HG03558 (cell line): ENCODE measurements at regions not wholly inside any gene's neighbourhood (a gene's known extent, or its start where the extent isn't known, plus 50 kb on each side); places are given as distances from the start of the nearest gene placed in this dataset.

ENCODE experiments used
- ATAC-seq: cut with Tn5 transposase; IDR thresholded peaks from one replicate; pipeline ENCODE4 v1.9.1; 2021; ENCODE audit warnings: moderate number of reproducible peaks; ENCODE audit not compliant: unreplicated experiment; ENCODE audit errors: extremely low read depth

GRCh38 chr2:199631129-199631528 lies 173.4 kb upstream of the SATB2 start:
- ATAC-seq, result no peak

DNA sequence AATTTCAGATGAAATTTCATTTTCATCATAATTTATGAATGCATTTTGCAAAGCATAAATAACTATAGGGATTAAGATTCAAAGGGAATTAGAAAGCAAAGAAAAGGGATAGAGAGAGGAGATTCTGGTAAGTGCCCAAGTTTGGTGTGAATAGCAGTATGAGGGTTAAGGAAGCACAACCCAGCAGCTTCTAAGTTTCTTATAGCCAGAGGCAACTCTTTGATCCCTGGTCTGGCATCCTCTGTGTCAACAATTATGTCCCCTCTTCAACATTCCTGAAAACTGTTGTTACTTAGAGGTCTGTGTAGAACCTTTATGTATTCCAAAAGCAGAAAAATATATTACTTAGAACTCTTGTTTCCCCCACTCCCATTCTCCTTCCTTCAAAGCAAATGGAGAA lies 171.6 kb upstream of the SATB2 start:
- no peak for ATAC-seq

DNA sequence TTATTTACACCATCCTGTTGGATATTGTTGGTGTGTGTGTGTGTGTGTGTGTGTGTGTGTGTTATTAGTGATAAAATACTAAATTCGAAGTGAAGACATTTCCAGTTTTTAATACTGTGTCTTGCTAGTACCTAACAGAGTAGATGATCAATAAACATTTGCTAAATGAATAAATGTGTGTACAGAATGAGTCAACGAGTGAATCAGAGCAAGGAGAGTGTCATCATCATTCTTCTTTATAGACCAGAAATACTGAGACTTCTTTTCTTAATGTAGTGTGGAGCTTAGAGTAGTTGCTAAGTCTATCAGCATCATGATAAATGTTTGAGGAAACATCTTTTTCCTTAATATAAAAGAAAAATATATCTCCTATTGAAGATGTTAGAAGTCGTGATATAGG lies 169.7 kb upstream of the SATB2 start:
- no peak for ATAC-seq

DNA sequence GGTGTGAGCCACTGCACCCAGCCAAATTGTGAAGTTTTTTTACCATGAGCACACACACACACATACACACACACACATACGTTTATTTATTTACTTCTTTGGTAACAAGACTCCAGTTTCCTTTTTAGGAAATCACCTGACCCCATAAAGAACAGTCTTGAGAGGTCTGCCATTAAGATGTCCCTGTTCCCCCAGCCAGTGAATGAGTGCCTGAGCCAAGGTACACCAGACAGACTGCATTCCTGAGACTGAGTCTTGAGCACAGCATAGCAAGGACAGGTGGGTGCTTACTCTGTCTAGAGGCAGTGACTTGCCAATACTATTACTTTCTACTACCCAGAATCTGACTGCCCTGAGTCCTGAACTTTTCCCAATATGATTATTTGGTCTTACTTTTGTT lies 167.2 kb upstream of the SATB2 start:
- ATAC-seq, result no peak

- ATAC-seq, result no peak
Measured at GRCh38 chr2:199612509-199613130, 154.9 kb upstream of the SATB2 start.

DNA sequence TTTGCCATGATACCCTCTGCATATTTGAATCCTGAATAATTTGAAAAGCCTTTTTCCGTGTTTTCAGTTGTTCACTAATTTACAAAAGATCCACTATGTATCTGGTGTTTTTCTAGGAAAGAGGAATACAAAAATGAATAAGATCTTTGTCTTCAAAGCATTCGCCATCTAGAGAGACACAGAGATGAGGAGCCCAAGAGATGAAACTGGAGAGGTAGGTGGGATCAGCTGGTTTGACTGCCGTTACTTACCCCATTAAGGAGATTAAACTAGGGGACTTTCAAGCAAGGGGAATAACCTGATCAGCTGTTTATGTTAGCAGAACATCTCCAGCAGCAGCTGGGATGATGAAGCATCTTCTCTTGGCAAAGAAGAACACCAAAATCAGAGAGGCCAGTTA lies 150.2 kb upstream of the SATB2 start:
- no peak for ATAC-seq

- no peak for ATAC-seq
Measured at GRCh38 chr2:199606193-199606780, 148.5 kb upstream of the SATB2 start.

DNA sequence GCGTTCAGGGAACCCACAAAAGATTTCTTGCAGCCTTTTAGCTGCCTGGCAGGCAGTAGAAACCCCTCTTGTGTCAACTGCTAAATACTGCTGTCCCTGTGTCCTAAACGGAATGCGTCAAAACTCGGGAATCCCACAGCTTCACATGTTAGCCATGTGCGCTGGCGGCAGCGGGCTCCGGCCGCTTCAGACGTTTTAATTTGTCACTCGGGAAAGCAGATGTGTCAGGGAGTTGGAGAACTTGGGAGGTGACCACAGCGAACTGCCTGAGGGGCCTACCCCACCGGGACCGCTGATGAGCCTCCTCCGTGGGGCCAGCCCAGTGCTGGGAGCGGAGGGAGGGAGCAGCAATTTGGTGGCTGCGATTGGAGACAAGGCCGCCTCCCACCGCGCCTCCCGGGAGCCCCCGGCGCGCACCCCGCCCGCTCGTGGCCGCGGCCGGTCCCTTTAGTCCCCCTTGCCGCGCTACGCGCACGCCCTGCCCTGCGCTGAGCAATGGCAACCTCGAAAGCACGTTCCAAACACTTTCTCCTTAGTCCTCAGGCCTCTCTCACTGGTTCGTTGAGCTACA lies 146.1 kb upstream of the SATB2 start:
- no peak for ATAC-seq

DNA sequence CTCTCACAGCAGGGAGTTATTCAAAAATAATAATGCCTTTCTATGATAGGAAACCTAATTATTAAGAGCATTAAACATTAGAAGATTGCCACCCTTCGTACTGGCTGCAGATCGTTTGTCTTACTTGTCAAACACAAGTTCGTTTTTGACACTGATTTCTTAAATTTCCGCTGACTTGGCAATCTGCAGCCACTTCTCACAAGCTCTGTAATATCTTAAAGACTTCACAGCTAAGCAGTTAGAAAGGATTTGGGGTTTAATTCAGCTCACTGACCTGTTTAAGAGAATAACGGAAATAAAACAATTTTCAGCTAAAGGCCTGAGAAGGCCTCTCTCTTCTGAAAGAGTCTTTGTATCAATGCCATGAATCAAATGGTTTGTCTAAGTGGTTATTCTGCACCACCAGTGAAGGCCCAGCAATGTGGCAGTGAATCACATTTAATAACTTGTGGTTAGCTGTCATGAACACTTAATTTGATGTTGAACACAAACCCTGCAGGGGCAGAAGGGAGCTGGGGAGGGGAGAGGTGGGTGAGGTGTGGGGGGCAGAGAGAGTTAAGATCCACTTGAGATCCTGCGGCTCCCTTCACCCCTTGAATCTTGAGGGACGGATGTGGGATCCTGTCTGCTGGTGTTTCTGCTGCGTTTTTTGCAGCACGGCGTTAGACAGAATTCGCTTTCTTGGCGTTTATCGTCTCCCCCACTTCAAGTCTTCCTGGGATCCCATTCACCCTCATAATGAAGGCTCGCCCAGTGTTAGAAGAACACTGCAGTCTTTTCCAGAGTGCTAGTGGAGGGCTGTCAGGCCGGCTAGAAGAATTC lies 145.4 kb upstream of the SATB2 start:
- ATAC-seq, result no peak

DNA sequence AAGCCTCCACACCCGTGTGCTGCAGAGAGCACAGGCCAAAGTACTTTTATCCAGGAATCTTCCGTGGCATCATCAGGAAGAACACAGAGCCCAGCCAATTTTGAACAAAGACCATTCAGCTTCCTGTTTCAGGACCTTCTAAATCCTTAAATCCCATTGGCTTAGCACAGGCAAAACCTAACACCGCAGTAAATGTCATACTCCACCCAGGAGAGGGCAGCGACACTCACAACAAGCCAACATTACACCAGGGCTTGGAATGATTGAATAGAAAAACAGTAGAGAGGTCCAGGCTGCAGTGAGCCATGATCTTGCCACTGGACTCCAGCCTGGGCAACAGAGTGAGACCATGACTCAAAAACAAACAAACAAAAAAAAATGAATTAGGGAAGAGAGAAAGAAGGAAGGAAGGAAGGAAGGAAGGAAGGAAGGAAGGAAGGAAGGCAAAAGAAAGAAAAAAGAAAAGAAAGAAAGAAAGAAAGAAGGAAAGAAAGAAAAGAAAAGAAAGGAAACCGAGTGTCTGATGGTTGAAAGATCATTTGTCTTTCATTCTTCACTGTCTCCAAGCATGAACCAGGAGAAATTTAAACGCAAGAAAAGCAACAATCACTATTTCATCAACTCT lies 144.6 kb upstream of the SATB2 start:
- ATAC-seq, result no peak

DNA sequence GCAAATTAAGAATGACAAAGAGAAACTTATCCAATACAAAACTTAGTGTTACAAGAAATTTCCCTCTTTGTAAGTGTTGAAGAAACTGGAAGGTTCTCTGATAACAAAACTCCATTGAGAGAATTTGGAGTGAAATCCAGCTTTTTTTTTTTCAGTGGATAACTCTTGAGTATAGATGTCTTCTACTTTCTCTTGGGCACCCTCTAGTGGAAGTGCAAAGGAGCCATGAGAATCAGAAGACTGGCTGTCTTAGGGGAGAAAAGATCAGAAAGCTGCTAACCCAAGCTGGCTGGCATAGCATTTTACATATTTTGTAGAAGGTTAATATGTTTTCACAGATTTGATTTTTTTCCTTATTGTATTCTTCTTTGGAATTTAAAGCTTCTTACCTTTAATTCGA lies 138.8 kb upstream of the SATB2 start:
- ATAC-seq, result no peak

DNA sequence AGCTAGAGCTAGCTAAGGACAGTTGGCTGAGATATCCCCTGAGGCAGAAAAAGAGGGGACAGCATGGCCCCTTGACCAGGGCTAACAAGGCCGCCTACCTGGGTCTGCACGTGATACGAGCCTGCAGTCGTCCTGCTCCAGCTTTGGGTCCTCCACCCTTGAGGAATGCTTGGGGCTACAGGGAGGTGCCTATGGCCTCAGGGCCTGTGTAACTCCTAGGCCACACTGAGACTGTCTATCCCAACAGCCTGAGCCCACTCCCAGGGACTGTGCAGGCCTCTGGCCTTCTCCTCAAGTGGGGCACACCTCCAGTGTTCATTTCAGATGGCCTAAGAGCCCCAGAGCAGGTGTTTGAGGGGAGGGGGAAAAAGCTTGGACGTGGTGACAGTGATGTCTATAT lies 136.7 kb upstream of the SATB2 start:
- no peak for ATAC-seq

DNA sequence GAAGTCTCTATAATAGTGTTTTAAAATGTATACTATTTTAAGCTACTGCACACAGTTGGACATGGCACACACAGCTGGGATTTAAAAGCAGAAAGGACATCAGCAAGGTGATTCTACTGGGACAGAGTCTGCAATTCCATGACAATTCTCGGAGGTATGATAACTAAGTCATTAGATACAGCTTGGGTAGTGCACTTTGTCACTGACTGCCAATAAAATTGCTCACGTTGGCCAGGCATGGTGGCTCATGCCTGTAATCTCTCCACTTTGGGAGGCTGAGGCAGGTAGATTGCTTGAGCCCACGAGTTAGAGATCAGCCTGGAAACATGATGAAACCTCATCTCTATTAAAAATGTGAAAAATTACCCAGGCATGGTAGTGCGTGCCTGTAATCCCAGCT lies 134.1 kb upstream of the SATB2 start:
- ATAC-seq, result no peak

DNA sequence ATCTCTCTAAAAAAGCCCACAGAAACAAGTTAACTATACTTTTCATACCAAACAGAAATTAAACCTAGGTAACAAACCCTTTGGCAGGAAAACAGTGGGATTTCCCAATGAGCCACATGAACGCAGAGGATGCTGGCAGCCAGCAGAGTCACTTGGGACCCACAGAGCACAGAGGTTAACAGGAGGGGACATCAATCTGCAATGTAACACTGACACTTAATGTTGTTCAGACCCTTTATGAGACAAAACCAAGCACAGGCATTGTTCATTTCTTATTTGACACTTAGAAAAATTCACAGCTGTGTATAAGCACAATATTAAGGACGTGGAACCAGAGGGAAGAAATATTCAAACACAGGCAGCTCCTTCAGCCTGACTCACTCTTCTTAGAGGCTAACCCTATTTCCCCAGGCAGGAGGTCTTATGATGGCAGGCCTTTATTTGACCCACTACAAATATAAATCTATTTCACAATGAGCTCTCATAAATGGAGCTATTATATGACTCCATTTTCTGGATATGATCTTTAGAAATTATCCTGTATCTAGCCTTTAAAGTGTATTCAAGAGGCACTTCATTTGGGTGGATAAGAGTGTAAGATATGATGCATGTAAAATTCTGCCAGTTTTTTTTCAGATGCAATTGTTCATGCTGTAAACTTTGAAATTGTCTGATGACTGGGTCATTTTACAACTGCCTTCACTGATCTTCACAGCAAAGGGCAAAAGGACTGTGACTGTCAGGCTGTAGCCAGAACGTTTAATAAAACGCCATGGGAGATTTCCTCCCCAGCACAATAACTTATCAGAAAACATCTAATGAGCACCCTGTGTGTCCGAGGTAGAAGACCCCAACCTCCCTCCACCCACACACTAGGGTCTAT lies 132.8 kb upstream of the SATB2 start:
- no peak for ATAC-seq

DNA sequence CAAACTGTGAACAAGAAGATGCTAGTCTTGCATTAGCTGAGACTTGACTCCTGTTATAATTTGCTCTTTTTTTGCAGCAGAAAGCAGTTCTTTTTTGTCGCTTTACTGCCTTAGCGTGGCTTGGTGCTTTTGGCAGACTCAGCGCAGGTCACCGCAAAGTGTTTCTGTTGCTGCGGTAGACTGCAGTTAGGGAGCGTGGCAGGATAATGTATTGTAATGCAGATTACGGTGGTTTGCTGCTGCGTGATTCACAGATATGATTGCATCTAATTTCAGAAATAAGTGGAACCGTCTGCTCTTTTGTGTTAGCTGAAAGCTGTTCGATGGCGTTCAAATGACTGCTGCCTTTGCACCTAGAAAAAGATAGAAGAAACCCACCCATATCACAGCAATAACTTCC lies 131.6 kb upstream of the SATB2 start:
- ATAC-seq, result no peak

DNA sequence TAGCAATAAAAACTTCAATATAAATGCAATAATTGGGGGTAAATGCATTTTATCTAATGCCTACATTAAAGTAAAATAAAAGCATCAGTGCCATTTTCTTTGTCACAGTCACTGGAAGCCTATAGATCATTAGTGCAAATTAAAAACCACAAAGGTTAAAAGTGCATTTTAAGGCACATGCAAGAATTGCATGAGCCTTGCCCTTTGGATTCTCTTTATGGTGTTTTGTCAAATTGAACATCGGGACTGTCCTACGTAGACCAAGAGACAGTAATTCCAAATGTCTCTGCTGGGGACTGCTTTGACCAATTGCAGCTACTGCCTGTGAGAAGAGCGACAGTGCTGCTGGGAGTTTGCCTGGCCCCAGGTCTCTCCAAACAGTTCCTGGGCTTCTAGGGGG lies 130.3 kb upstream of the SATB2 start:
- ATAC-seq, result no peak

GRCh38 chr2:199586646-199587045 lies 128.9 kb upstream of the SATB2 start:
- ATAC-seq, result no peak

DNA sequence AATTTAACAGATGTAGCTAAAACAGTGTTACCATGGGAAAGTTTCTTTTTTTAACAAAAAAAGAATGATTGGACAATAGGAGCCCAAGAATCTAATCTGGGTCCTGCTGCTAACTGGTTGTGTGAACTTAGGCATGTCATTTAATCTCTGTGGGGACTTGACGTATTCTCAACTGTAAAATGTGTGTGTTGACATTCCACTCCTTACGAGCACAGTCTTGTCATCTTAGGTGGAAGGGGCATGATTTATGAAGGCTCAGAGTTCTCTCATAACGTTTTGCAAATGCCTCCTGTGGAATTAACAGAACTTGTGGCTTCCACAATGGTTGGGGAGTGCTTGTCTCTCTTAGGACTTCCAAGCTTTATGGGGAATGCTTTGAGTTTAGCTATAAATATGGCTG lies 125.9 kb upstream of the SATB2 start:
- ATAC-seq, result no peak

DNA sequence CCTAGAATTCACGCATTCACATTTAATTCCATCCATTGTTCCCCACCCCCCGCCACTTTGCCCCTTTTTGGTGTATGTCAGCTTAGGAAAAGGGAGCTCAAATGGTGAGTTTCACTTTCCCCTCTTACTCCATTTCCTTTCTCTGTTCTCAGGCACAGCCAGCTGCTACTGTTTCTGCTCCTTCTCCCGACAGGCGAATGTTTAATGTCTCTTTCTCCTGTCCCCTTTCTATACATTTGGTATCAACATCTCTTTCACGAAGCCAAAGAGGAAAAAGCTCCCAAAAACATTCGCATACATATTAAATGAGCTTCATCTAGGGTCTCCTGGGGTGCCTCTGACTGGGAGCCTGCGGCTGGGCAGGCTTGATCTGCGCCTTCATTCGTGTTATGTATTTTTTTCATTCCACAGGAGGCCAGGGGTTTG lies 124.2 kb upstream of the SATB2 start:
- ATAC-seq, result no peak

DNA sequence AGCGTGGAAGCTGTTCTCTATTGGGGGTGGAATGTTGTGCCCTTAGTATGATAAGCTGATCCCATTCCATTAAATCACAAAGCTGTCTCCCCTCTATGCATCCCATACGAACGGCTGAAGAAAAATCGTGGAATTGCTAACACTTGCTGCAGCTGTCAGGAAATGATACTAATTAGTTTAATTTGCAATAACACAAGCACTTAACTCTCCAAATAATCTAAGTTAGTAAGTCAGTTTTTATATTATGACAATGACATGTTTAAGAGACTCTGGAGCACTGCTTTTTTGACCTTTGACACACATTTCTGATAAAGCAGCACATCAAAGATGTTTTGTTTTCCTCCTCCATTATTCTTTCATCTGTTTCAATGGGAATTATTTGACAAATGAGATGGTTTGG lies 123.7 kb upstream of the SATB2 start:
- ATAC-seq, result no peak
